Stomach (tissue), 4 donors: ENCODE measurements at regions not wholly inside any gene's neighbourhood (a gene's known extent, or its start where the extent isn't known, plus 50 kb on each side); places are given as distances from the start of the nearest gene placed in this dataset.
"Not testable (repeated sequence)": the region's sequence is repeated elsewhere in the genome, so short reads cannot be mapped to it uniquely, and the experiment has no call there.

Source experiments
- POLR2A ChIP-seq, 4 donors: fragments of 450-650 bp; IDR thresholded peaks; one replicate each; pipeline ENCODE4 v1.6.1; 2016; ENCODE audit warnings: antibody characterized with exemption in 4 of 4, control low read depth in 2 of 4, mild to moderate bottlenecking in 1 of 4, moderate library complexity in 1 of 4
- POLR2AphosphoS5 ChIP-seq, 3 donors: sonication (generic); formaldehyde crosslinking; IDR thresholded peaks; one replicate each; pipeline ENCODE4 v1.6.1; 2016; ENCODE audit warnings: antibody characterized with exemption in 3 of 3
- TF ChIP-seq, protein P1 (sequence below), 7 experiments: fragments of 450-650 bp in 4 of 7; fragments of 200-600 bp in 3 of 7; sonication (generic) in 3 of 7; IDR thresholded peaks; one replicate each; pipeline ENCODE4 v1.5.1; 2016 to 2019; ENCODE audit warnings: antibody characterized with exemption in 7 of 7, control low read depth in 2 of 7, mild to moderate bottlenecking in 1 of 7

DNA sequence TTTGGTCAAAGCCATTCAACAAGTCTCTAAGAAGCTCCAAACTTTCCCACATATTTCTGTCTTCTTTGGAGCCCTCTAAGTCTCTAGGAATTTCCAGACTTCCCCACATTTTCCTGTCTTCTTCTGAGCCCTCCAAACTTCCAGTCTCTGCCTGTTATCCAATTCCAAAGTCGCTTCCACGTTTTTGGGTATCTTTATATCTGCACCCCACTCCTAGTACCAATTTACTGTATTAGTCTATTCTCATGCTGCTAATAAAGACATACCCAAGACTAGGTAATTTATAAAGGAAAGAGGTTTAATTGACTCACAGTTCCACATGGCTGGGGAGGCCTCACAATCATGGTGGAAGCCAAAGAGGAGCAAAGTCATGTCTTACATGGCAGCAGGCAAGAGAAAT lies 182.9 kb upstream of the ARRDC3 start:
- TF ChIP-seq, protein P1, sequence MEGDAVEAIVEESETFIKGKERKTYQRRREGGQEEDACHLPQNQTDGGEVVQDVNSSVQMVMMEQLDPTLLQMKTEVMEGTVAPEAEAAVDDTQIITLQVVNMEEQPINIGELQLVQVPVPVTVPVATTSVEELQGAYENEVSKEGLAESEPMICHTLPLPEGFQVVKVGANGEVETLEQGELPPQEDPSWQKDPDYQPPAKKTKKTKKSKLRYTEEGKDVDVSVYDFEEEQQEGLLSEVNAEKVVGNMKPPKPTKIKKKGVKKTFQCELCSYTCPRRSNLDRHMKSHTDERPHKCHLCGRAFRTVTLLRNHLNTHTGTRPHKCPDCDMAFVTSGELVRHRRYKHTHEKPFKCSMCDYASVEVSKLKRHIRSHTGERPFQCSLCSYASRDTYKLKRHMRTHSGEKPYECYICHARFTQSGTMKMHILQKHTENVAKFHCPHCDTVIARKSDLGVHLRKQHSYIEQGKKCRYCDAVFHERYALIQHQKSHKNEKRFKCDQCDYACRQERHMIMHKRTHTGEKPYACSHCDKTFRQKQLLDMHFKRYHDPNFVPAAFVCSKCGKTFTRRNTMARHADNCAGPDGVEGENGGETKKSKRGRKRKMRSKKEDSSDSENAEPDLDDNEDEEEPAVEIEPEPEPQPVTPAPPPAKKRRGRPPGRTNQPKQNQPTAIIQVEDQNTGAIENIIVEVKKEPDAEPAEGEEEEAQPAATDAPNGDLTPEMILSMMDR (IDR thresholded peaks at IDR 0.05): not testable (repeated sequence)
- TF ChIP-seq POLR2A, POLR2AphosphoS5 (IDR thresholded peaks at IDR 0.05): not testable (repeated sequence)
